ENCODE measurements at regions not wholly inside any gene's neighbourhood (a gene's known extent, or its start where the extent isn't known, plus 50 kb on each side); places are given as distances from the start of the nearest gene placed in this dataset.

DNA sequence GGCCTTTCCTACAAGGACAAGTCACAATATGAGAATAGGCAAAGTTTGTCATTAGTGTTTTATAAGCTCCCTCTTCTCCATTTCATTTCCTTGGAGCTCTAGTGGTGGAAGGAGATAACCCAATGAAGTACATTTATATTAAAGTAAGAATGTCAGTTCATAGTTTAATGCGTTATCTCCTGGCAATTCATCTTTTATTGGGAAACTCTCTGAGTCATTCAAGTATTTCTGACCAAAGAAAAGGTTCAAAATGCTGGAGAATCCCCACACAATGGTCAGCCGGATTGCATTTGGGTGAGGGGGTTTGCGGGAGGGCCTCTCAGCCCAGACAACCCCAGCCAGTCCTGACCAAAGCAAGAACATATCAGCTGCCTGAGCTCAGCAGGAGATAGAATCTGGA, 321.5 kb upstream of the NRP1 start:
- TF ChIP-seq, protein P1, sequence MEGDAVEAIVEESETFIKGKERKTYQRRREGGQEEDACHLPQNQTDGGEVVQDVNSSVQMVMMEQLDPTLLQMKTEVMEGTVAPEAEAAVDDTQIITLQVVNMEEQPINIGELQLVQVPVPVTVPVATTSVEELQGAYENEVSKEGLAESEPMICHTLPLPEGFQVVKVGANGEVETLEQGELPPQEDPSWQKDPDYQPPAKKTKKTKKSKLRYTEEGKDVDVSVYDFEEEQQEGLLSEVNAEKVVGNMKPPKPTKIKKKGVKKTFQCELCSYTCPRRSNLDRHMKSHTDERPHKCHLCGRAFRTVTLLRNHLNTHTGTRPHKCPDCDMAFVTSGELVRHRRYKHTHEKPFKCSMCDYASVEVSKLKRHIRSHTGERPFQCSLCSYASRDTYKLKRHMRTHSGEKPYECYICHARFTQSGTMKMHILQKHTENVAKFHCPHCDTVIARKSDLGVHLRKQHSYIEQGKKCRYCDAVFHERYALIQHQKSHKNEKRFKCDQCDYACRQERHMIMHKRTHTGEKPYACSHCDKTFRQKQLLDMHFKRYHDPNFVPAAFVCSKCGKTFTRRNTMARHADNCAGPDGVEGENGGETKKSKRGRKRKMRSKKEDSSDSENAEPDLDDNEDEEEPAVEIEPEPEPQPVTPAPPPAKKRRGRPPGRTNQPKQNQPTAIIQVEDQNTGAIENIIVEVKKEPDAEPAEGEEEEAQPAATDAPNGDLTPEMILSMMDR (IDR thresholded peaks at IDR 0.05), result no peak
- no peak for TF ChIP-seq POLR2A (IDR thresholded peaks at IDR 0.05)

Data from uterus (tissue), 2 donors.